GM23338 (cell line): ENCODE measurements at regions not wholly inside any gene's neighbourhood (a gene's known extent, or its start where the extent isn't known, plus 50 kb on each side); places are given as distances from the start of the nearest gene placed in this dataset.

ENCODE experiments used
- ATAC-seq: fragments of 200-7000 bp; cut with Tn5 transposase; 3 replicates; pipeline ENCODE4 v1.9.1; 2020
- DNase-seq: peaks from one replicate; pipeline ENCODE4 v3.0.0-alpha.2; 2015; ENCODE audit warnings: low spot score
- H2AFZ ChIP-seq: fragments of 200-600 bp; sonication (generic); 2 replicates; pipeline ENCODE4 v1.8.0; 2016; ENCODE audit warnings: antibody characterized with exemption, mild to moderate bottlenecking, moderate library complexity
- H3F3A ChIP-seq: fragments of 200-600 bp; sonication (generic); replicated peaks from 2 replicates; pipeline ENCODE4 v1.8.0; 2017; ENCODE audit warnings: antibody characterized with exemption, mixed run types, low read depth
- H3K27ac ChIP-seq: fragments of 200-600 bp; sonication (generic); 2 replicates; pipeline ENCODE4 v1.6.1; 2016; ENCODE audit warnings: low read depth
- H3K27me3 ChIP-seq: fragments of 200-600 bp; sonication (generic); 2 replicates; pipeline ENCODE4 v1.8.0; 2016; ENCODE audit warnings: mild to moderate bottlenecking, mixed run types, moderate library complexity; ENCODE audit not compliant: insufficient read depth
- H3K36me3 ChIP-seq: fragments of 200-600 bp; sonication (generic); 2 replicates; pipeline ENCODE4 v1.8.0; 2016; ENCODE audit warnings: mild to moderate bottlenecking; ENCODE audit not compliant: insufficient read depth
- H3K4me1 ChIP-seq: fragments of 200-600 bp; sonication (generic); 2 replicates; pipeline ENCODE4 v1.8.0; 2016; ENCODE audit warnings: mild to moderate bottlenecking, moderate library complexity; ENCODE audit not compliant: insufficient read depth
- H3K4me2 ChIP-seq: fragments of 200-600 bp; sonication (generic); 2 replicates; pipeline ENCODE4 v1.7.1; 2017; ENCODE audit warnings: mixed run types
- H3K4me3 ChIP-seq: fragments of 200-600 bp; sonication (generic); 2 replicates; pipeline ENCODE4 v1.6.1; 2016; ENCODE audit warnings: mixed run types
- H3K79me2 ChIP-seq: fragments of 200-600 bp; sonication (generic); replicated peaks from 2 replicates; pipeline ENCODE4 v1.8.0; 2017; ENCODE audit warnings: mild to moderate bottlenecking; ENCODE audit not compliant: insufficient read depth
- H3K9me2 ChIP-seq: fragments of 200-600 bp; sonication (generic); 2 replicates; pipeline ENCODE4 v1.8.0; 2017; ENCODE audit not compliant: insufficient read depth
- H4K20me1 ChIP-seq: fragments of 200-600 bp; sonication (generic); replicated peaks from 2 replicates; pipeline ENCODE4 v1.8.0; 2017; ENCODE audit warnings: mild to moderate bottlenecking; ENCODE audit not compliant: insufficient read depth
- H3K27ac Mint-ChIP-seq: 2 replicates; pipeline ENCODE4 v1.8.0; 2020; ENCODE audit warnings: inconsistent platforms, mild to moderate bottlenecking, moderate library complexity, mixed read lengths
- H3K27me3 Mint-ChIP-seq: 3 replicates; pipeline ENCODE4 v1.8.0; 2022; ENCODE audit warnings: low read depth, mild to moderate bottlenecking, moderate library complexity, mixed read lengths, inconsistent platforms; ENCODE audit not compliant: insufficient read depth, poor library complexity
- H3K36me3 Mint-ChIP-seq: 3 replicates; pipeline ENCODE4 v1.8.0; 2021; ENCODE audit warnings: low read depth, mild to moderate bottlenecking, inconsistent platforms, moderate library complexity, mixed read lengths
- H3K4me1 Mint-ChIP-seq: 3 replicates; pipeline ENCODE4 v1.8.0; 2020; ENCODE audit warnings: mild to moderate bottlenecking, inconsistent platforms, mixed read lengths
- H3K4me3 Mint-ChIP-seq: 3 replicates; pipeline ENCODE4 v1.8.0; 2021; ENCODE audit warnings: moderate library complexity, mild to moderate bottlenecking, inconsistent platforms, mixed read lengths
- H3K9me3 Mint-ChIP-seq: 3 replicates; pipeline ENCODE4 v1.8.0; 2020; ENCODE audit warnings: moderate library complexity, mild to moderate bottlenecking, inconsistent platforms, mixed read lengths
- EZH2 ChIP-seq: fragments of 200-600 bp; sonication (generic); IDR thresholded peaks from one replicate; pipeline ENCODE4 v1.8.0; 2017; ENCODE audit warnings: antibody characterized with exemption, mild to moderate bottlenecking, low read depth; ENCODE audit not compliant: unreplicated experiment
- EZH2phosphoT487 ChIP-seq: fragments of 200-600 bp; sonication (generic); IDR thresholded peaks from one replicate; pipeline ENCODE4 v1.8.1; 2018; ENCODE audit warnings: antibody characterized with exemption; ENCODE audit not compliant: unreplicated experiment
- JUNB ChIP-seq: IDR thresholded peaks from one replicate; pipeline ENCODE4 v1.6.1; 2016; ENCODE audit warnings: antibody characterized with exemption; ENCODE audit not compliant: unreplicated experiment
- NANOG ChIP-seq: IDR thresholded peaks from 2 replicates; pipeline ENCODE4 v1.6.1; 2016; ENCODE audit warnings: antibody characterized with exemption, borderline replicate concordance
- STAT1 ChIP-seq: IDR thresholded peaks from one replicate; pipeline ENCODE4 v1.6.1; 2016; ENCODE audit warnings: antibody characterized with exemption; ENCODE audit not compliant: unreplicated experiment
- TF ChIP-seq, protein P1 (sequence below), 2 experiments: fragments of 200-600 bp in 1 of 2; sonication (generic) in 1 of 2; conservative IDR thresholded peaks; 2 replicates each; pipeline versions ENCODE4 v1.5.1 to v1.6.1; 2016 to 2017; ENCODE audit warnings: antibody characterized with exemption in 2 of 2, low read depth in 2 of 2, mild to moderate bottlenecking in 2 of 2, moderate library complexity in 1 of 2
- TF ChIP-seq, protein P2 (sequence below): fragments of 250-450 bp; sonication (Bioruptor Pico); IDR thresholded peaks from 2 replicates; pipeline ENCODE4 v1.5.0; 2020; ENCODE audit warnings: mild to moderate bottlenecking, moderate library complexity
- TF ChIP-seq, protein P3 (sequence below): IDR thresholded peaks from 2 replicates; pipeline ENCODE4 v1.6.1; 2016; ENCODE audit warnings: antibody characterized with exemption

DNA sequence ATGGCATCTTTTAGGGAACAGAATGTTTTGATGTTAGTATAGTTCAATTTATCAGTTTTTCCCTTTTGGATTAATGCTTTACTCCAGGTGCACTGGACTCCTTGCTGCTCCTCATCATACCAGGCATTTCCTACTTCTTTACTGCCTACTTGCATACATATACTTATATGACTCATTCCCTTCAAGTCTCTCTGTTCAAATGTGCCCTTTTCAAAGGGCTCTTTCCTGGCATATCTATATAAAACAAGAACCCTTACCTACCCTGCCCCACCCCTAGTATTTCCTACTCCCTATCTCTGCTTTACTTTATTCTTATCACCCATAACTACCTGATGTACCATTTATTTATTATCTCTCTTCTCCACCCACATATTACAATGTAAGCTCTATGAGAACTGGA, 90.6 kb downstream of the CAPZA3 start (continued):
- TF ChIP-seq, protein P1, sequence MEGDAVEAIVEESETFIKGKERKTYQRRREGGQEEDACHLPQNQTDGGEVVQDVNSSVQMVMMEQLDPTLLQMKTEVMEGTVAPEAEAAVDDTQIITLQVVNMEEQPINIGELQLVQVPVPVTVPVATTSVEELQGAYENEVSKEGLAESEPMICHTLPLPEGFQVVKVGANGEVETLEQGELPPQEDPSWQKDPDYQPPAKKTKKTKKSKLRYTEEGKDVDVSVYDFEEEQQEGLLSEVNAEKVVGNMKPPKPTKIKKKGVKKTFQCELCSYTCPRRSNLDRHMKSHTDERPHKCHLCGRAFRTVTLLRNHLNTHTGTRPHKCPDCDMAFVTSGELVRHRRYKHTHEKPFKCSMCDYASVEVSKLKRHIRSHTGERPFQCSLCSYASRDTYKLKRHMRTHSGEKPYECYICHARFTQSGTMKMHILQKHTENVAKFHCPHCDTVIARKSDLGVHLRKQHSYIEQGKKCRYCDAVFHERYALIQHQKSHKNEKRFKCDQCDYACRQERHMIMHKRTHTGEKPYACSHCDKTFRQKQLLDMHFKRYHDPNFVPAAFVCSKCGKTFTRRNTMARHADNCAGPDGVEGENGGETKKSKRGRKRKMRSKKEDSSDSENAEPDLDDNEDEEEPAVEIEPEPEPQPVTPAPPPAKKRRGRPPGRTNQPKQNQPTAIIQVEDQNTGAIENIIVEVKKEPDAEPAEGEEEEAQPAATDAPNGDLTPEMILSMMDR (conservative IDR thresholded peaks at IDR 0.05; ENCODE audit: low read depth in 2 of 2), result no peak
- TF ChIP-seq NANOG, result no peak
- TF ChIP-seq JUNB, result no peak
- no peak for TF ChIP-seq EZH2
- TF ChIP-seq, protein P2, sequence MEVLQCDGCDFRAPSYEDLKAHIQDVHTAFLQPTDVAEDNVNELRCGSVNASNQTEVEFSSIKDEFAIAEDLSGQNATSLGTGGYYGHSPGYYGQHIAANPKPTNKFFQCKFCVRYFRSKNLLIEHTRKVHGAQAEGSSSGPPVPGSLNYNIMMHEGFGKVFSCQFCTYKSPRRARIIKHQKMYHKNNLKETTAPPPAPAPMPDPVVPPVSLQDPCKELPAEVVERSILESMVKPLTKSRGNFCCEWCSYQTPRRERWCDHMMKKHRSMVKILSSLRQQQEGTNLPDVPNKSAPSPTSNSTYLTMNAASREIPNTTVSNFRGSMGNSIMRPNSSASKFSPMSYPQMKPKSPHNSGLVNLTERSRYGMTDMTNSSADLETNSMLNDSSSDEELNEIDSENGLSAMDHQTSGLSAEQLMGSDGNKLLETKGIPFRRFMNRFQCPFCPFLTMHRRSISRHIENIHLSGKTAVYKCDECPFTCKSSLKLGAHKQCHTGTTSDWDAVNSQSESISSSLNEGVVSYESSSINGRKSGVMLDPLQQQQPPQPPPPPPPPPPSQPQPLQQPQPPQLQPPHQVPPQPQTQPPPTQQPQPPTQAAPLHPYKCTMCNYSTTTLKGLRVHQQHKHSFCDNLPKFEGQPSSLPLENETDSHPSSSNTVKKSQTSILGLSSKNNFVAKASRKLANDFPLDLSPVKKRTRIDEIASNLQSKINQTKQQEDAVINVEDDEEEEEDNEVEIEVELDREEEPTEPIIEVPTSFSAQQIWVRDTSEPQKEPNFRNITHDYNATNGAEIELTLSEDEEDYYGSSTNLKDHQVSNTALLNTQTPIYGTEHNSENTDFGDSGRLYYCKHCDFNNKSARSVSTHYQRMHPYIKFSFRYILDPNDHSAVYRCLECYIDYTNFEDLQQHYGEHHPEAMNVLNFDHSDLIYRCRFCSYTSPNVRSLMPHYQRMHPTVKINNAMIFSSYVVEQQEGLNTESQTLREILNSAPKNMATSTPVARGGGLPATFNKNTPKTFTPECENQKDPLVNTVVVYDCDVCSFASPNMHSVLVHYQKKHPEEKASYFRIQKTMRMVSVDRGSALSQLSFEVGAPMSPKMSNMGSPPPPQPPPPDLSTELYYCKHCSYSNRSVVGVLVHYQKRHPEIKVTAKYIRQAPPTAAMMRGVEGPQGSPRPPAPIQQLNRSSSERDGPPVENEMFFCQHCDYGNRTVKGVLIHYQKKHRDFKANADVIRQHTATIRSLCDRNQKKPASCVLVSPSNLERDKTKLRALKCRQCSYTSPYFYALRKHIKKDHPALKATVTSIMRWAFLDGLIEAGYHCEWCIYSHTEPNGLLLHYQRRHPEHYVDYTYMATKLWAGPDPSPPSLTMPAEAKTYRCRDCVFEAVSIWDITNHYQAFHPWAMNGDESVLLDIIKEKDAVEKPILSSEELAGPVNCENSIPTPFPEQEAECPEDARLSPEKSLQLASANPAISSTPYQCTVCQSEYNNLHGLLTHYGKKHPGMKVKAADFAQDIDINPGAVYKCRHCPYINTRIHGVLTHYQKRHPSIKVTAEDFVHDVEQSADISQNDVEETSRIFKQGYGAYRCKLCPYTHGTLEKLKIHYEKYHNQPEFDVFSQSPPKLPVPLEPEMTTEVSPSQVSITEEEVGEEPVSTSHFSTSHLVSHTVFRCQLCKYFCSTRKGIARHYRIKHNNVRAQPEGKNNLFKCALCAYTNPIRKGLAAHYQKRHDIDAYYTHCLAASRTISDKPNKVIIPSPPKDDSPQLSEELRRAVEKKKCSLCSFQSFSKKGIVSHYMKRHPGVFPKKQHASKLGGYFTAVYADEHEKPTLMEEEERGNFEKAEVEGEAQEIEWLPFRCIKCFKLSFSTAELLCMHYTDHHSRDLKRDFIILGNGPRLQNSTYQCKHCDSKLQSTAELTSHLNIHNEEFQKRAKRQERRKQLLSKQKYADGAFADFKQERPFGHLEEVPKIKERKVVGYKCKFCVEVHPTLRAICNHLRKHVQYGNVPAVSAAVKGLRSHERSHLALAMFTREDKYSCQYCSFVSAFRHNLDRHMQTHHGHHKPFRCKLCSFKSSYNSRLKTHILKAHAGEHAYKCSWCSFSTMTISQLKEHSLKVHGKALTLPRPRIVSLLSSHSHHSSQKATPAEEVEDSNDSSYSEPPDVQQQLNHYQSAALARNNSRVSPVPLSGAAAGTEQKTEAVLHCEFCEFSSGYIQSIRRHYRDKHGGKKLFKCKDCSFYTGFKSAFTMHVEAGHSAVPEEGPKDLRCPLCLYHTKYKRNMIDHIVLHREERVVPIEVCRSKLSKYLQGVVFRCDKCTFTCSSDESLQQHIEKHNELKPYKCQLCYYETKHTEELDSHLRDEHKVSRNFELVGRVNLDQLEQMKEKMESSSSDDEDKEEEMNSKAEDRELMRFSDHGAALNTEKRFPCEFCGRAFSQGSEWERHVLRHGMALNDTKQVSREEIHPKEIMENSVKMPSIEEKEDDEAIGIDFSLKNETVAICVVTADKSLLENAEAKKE (CRISPR knock-in tag), result no peak

DNA sequence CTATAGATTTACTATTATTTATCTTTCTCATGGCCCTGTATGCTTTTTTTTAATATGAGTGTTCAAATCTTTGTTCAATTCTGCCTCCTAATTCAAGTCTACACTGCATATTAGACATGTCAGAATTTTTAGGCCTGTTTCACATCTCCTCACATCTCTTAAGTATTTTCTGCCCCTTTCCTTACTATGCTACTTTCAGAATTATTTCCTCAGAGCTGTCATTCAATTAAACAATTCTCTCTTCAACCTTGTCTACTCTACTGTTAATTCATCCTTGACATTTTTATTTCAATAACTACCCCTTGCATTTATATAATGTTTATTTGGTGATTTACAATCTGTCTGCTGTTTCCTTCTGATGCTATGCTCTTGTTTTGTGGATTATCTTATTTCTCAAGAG, 91.1 kb downstream of the CAPZA3 start:
- H3K9me3 Mint-ChIP-seq, result peaks cover 17% of the 10 kb centered on the region
- H3K36me3 ChIP-seq, result peaks cover 5% of the 10 kb centered on the region; the same call in 1 of the 2 replicates
- DNase-seq, result no peak
- no peaks in the 10 kb centered on the region for H3K27me3 ChIP-seq
- no peaks in the 10 kb centered on the region for H3K79me2 ChIP-seq
- no peak overlapping the region for H3K4me2 ChIP-seq
- H3K4me3 ChIP-seq, result no peak overlapping the region
- H3K36me3 Mint-ChIP-seq, result peaks cover 14% of the 10 kb centered on the region
- ATAC-seq, result no peak
- H3K4me1 ChIP-seq, result no peaks in the 10 kb centered on the region
- no peak overlapping the region for H2AFZ ChIP-seq
- no peak overlapping the region for H3K27ac Mint-ChIP-seq
- H3F3A ChIP-seq, result no peaks in the 10 kb centered on the region
- no peaks in the 10 kb centered on the region for H4K20me1 ChIP-seq
- no peak overlapping the region for H3K4me3 Mint-ChIP-seq
- H3K27me3 Mint-ChIP-seq, result no peaks in the 10 kb centered on the region
- H3K27ac ChIP-seq, result no peak overlapping the region
- no peaks in the 10 kb centered on the region for H3K9me2 ChIP-seq
- H3K4me1 Mint-ChIP-seq, result no peaks in the 10 kb centered on the region
- TF ChIP-seq, protein P3, sequence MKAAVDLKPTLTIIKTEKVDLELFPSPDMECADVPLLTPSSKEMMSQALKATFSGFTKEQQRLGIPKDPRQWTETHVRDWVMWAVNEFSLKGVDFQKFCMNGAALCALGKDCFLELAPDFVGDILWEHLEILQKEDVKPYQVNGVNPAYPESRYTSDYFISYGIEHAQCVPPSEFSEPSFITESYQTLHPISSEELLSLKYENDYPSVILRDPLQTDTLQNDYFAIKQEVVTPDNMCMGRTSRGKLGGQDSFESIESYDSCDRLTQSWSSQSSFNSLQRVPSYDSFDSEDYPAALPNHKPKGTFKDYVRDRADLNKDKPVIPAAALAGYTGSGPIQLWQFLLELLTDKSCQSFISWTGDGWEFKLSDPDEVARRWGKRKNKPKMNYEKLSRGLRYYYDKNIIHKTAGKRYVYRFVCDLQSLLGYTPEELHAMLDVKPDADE, result no peak
- no peak for TF ChIP-seq STAT1
- no peak for TF ChIP-seq EZH2phosphoT487
